ENCODE measurements at regions not wholly inside any gene's neighbourhood (a gene's known extent, or its start where the extent isn't known, plus 50 kb on each side); places are given as distances from the start of the nearest gene placed in this dataset.

- ChIA-PET POLR2A (no interaction called here), CTCF (ENCODE audit: low intra/inter-chr PET ratio) (interaction anchor here (0.7 kb wide), 1 partner anchor 375 kb away, joined by 3 read pairs; no protein-coding TSS in a partner anchor)
- in situ Hi-C loops (cut with MboI) (no loop called here), intact Hi-C loops (cut with micrococcal nuclease) (no loop called here)
- ATAC-seq (no peak), FAIRE-seq (no peak), DNase-seq (ENCODE audit: extremely low read depth in 1 of 4, low spot score in 3 of 4) (no peak)
- no peaks in the 10 kb centered on the region for H3K9me3 ChIP-seq (replicated peaks; ENCODE audit: control insufficient read depth, insufficient read depth, low read depth, low read length)
- no peaks in the 10 kb centered on the region for H3K79me2 ChIP-seq (ENCODE audit: control insufficient read depth, insufficient read depth, low read length)
- no peaks in the 10 kb centered on the region for H3K4me1 ChIP-seq (replicated peaks in 1 of 2; ENCODE audit: control insufficient read depth in 2 of 2, insufficient read depth in 2 of 2, low read length in 2 of 2)
- no peaks in the 10 kb centered on the region for H3K27me3 ChIP-seq (ENCODE audit: control insufficient read depth in 2 of 2, insufficient read depth in 2 of 2, low read length in 2 of 2)
- 0% methylated on average over 3 of the region's 5 CpGs for WGBS (ENCODE audit: insufficient coverage, low coverage, missing lambda C conversion rate)
- H3K9ac ChIP-seq (ENCODE audit: insufficient read depth in 1 of 2, low read depth in 2 of 2, low read length in 2 of 2), result no peak overlapping the region
- H3K27ac ChIP-seq (ENCODE audit: extremely low read depth, low read depth, low read length), result no peak overlapping the region
- H3K9me1 ChIP-seq (ENCODE audit: control insufficient read depth, insufficient read depth, low read length), result no peaks in the 10 kb centered on the region
- H4K20me1 ChIP-seq (replicated peaks; ENCODE audit: control insufficient read depth, insufficient read depth, low read length), result no peaks in the 10 kb centered on the region
- BruUV-seq (replicated peaks), result no TSS peak
- H3K4me3 ChIP-seq, result no peak overlapping the region
- no peak overlapping the region for H3K4me2 ChIP-seq (ENCODE audit: insufficient read depth, low read length)
- H2AFZ ChIP-seq (ENCODE audit: low read depth, low read length), result no peak overlapping the region
- H3K36me3 ChIP-seq (ENCODE audit: control insufficient read depth, insufficient read depth, low read length), result no peaks in the 10 kb centered on the region
- TF ChIP-seq, protein P1, sequence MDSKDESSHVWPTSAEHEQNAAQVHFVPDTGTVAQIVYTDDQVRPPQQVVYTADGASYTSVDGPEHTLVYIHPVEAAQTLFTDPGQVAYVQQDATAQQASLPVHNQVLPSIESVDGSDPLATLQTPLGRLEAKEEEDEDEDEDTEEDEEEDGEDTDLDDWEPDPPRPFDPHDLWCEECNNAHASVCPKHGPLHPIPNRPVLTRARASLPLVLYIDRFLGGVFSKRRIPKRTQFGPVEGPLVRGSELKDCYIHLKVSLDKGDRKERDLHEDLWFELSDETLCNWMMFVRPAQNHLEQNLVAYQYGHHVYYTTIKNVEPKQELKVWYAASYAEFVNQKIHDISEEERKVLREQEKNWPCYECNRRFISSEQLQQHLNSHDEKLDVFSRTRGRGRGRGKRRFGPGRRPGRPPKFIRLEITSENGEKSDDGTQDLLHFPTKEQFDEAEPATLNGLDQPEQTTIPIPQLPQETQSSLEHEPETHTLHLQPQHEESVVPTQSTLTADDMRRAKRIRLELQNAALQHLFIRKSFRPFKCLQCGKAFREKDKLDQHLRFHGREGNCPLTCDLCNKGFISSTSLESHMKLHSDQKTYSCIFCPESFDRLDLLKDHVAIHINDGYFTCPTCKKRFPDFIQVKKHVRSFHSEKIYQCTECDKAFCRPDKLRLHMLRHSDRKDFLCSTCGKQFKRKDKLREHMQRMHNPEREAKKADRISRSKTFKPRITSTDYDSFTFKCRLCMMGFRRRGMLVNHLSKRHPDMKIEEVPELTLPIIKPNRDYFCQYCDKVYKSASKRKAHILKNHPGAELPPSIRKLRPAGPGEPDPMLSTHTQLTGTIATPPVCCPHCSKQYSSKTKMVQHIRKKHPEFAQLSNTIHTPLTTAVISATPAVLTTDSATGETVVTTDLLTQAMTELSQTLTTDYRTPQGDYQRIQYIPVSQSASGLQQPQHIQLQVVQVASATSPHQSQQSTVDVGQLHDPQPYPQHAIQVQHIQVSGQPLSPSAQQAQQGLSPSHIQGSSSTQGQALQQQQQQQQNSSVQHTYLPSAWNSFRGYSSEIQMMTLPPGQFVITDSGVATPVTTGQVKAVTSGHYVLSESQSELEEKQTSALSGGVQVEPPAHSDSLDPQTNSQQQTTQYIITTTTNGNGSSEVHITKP (IDR thresholded peaks at IDR 0.05; ENCODE audit: partially characterized antibody), result no peak
- no peak for TF ChIP-seq ZNF436 (CRISPR knock-in tag; IDR thresholded peaks at IDR 0.05)
- TF ChIP-seq RBBP5 (IDR thresholded peaks at IDR 0.05; ENCODE audit: borderline replicate concordance, insufficient read depth, low read length, poor library complexity, severe bottlenecking), result no peak
- TF ChIP-seq YBX1 (IDR thresholded peaks at IDR 0.05), result no peak
- TF ChIP-seq SP2 (IDR thresholded peaks at IDR 0.05; ENCODE audit: extremely low read depth, low read depth, low read length, poor library complexity, severe bottlenecking), result no peak
- no peak for TF ChIP-seq TRIM24 (IDR thresholded peaks at IDR 0.05)
- TF ChIP-seq ZNF41 (CRISPR knock-in tag; conservative IDR thresholded peaks at IDR 0.05), result no peak
- TF ChIP-seq TEAD2 (tag; IDR thresholded peaks at IDR 0.05), result no peak
- TF ChIP-seq HNRNPH1 (optimal IDR thresholded peaks at IDR 0.05; ENCODE audit: low read depth, low read length), result no peak
- TF ChIP-seq SP1 (CRISPR knock-in tag; IDR thresholded peaks at IDR 0.05), result no peak
- TF ChIP-seq HNRNPL (IDR thresholded peaks at IDR 0.05; ENCODE audit: low read depth, low read length), result no peak
- TF ChIP-seq SREBF1 (IDR thresholded peaks at IDR 0.05; ENCODE audit: borderline replicate concordance, low read depth, low read length), result no peak
- TF ChIP-seq BCLAF1 (IDR thresholded peaks at IDR 0.05; ENCODE audit: borderline replicate concordance in 1 of 2, control insufficient read depth in 1 of 2, low read depth in 2 of 2, low read length in 1 of 2), result no peak
- TF ChIP-seq ZNF253 (CRISPR knock-in tag; conservative IDR thresholded peaks at IDR 0.05), result no peak
These were observed 52.0 kb upstream of the PABPC1L2A start for GRCh38 chrX:73131276-73131675.
